ENCODE measurements at regions not wholly inside any gene's neighbourhood (a gene's known extent, or its start where the extent isn't known, plus 50 kb on each side); places are given as distances from the start of the nearest gene placed in this dataset.

DNA sequence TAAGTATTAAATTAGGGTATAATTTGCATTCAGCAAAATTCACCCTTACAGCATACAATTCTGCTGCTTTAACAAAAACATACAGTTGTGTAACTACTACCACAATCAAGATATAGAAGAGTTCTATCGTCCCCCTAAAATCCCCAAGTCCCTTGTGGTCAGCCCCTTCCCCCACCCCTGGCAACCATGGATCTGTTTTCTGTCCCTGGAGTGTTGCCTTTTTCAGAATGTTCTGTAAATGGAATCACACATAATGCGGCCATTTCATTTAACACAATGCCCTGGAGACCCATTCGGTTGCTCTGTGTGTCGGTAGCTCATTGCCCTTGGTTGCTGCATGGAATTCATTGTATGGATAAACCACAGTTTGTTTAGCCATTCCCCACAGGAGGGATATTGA, 190.2 kb downstream of the IRX5 start:
- H3K4me3 ChIP-seq (ENCODE audit: low read depth, low read length) = no peak overlapping the region
- DNase-seq (ENCODE audit: low read depth) = no peak
- in situ Hi-C loops (cut with HindIII; ENCODE audit: low sequenced_read_pairs) = no loop called here
- TF ChIP-seq, protein P1, sequence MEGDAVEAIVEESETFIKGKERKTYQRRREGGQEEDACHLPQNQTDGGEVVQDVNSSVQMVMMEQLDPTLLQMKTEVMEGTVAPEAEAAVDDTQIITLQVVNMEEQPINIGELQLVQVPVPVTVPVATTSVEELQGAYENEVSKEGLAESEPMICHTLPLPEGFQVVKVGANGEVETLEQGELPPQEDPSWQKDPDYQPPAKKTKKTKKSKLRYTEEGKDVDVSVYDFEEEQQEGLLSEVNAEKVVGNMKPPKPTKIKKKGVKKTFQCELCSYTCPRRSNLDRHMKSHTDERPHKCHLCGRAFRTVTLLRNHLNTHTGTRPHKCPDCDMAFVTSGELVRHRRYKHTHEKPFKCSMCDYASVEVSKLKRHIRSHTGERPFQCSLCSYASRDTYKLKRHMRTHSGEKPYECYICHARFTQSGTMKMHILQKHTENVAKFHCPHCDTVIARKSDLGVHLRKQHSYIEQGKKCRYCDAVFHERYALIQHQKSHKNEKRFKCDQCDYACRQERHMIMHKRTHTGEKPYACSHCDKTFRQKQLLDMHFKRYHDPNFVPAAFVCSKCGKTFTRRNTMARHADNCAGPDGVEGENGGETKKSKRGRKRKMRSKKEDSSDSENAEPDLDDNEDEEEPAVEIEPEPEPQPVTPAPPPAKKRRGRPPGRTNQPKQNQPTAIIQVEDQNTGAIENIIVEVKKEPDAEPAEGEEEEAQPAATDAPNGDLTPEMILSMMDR (IDR thresholded peaks at IDR 0.05; ENCODE audit: low read depth, low read length, missing control alignments) = no peak

DNA sequence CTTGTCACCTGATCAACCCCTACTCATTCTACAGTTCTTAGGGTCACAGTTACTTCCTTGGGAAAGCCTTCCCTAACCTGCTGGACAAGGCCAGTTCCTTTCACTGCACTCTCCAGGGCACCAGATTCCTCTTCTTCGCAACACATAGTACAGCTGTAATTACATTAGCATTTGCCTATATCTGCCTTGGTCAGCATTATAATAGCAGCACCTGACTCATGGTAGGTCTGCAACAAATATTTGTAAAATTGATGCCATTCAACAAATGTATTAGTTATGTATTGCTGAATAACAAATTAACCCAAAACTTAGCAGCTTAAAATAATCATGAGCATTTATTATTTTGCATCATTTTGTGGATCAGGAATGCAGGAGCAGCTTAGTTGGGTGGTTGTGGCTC, 193.0 kb downstream of the IRX5 start:
- in situ Hi-C loops (cut with HindIII; ENCODE audit: low sequenced_read_pairs) = no loop called here
- H3K4me3 ChIP-seq (ENCODE audit: low read depth, low read length) = no peak overlapping the region
- DNase-seq (ENCODE audit: low read depth) = no peak
- TF ChIP-seq, protein P1 (IDR thresholded peaks at IDR 0.05; ENCODE audit: low read depth, low read length, missing control alignments) = no peak

DNA sequence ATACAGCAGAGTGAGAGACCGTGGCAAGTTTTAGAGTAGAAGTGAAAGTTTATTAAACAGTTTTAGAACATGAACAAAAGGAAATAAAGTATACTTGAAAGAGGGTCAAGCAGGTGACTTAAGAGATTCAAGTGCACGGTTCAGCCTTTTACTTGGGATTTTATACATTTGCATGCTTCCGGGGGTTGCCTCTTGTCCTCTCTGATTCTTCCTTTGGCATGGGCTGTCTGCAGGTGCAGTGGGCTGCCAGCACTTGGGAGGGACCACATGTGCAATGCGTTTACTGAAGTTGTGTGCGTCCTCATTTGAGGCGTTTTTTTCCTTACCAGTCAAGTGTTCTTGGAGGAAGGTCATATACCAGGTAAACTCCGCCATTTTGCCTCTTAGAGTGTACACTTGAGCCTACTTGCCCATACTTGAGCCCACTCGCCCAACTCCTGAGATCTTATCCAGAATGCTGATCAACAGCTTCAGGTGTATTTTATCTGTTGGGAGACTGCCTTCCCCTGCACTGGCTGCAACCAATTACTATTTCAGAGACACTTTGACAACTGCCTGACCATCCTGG, 195.2 kb downstream of the IRX5 start:
- DNase-seq (ENCODE audit: low read depth) = no peak
- TF ChIP-seq, protein P1 (IDR thresholded peaks at IDR 0.05; ENCODE audit: low read depth, low read length, missing control alignments) = no peak
- in situ Hi-C loops (cut with HindIII; ENCODE audit: low sequenced_read_pairs) = no loop called here
- no peak overlapping the region for H3K4me3 ChIP-seq (ENCODE audit: low read depth, low read length)

DNA sequence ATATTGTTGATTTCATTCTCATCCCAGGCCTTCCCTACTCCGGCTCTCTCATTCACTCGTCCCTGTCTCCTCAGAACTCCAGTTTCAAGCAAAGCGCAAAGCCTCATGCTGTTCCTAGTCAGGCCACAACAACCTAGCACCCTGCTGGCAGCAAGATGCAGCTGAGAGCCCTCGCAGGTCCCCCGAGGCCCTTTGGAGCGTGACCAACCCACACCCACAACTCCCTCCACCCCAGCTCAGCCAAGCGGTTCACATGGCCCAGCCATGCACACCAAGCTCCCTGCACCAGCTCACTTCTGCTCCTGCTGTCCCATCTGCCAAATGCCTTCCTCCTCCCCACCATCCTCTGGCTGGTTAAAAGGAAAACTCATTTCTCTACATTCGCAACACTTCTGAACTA, 195.8 kb downstream of the IRX5 start:
- DNase-seq (ENCODE audit: low read depth) = no peak
- in situ Hi-C loops (cut with HindIII; ENCODE audit: low sequenced_read_pairs) = no loop called here
- H3K4me3 ChIP-seq (ENCODE audit: low read depth, low read length) = no peak overlapping the region
- TF ChIP-seq, protein P1 (IDR thresholded peaks at IDR 0.05; ENCODE audit: low read depth, low read length, missing control alignments) = no peak

DNA sequence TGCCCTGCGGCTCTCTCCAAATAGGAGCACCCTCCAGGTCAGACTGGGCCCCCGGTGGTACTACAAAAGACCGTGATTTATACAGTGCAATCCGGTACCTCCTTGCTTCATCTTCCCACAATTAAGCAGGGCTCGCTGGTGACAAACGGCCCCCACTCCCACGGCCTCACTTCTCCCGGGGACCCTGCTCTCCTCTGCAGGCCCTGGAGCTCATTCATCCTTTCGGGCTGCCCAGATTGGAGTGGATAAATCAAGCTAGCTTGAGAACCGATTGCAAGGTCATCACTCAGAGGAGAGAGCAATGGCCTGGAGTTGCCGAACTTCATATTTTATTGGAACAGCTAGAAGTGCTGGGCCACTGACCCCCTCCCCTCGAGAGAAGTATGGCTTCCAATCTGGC, 193.5 kb upstream of the IRX6 start:
- no peak for DNase-seq (ENCODE audit: low read depth)
- no peak overlapping the region for H3K4me3 ChIP-seq (ENCODE audit: low read depth, low read length)
- in situ Hi-C loops (cut with HindIII; ENCODE audit: low sequenced_read_pairs) = no loop called here
- TF ChIP-seq, protein P1 (IDR thresholded peaks at IDR 0.05; ENCODE audit: low read depth, low read length, missing control alignments) = no peak

DNA sequence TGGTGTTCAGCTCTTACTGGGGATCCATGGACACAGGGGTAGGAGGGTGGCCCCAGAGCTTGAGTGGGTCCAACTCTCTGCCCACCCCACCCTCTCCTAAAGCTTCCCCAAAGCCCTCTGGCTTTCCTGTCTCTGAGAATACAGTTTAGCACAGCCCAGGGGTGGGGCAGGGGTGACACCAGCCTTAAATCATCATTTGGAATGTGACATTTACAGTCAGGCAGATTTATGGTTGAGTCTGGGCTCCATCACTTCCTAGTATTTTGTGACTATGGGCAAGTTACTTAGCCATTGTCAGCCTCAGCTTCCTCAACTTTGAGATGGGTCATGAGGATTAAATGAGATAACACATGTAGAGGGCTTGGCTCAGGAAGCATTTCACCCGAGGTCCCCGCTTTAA, 193.1 kb upstream of the IRX6 start:
- no peak for DNase-seq (ENCODE audit: low read depth)
- in situ Hi-C loops (cut with HindIII; ENCODE audit: low sequenced_read_pairs) = no loop called here
- TF ChIP-seq, protein P1 (IDR thresholded peaks at IDR 0.05; ENCODE audit: low read depth, low read length, missing control alignments) = no peak
- no peak overlapping the region for H3K4me3 ChIP-seq (ENCODE audit: low read depth, low read length)

DNA sequence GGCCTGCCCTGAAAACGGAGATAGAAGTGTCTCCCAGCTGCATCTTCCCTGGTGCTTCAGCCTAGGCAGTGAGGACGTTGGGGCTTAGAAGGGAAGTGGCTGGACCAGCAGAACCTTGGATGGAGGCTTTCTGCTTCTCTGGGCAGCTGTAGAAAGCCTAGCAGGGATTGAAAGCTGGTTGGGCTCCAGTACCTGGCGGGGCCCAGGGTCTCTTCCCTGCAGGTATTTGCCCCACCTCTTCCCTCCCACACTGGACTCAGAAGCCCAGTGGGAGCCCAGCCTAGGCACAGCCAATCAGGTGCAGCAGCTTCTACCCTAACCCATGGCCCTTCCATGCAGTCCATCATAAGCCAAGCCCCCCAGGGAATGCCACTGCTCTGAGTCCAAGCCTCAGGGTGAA, 190.3 kb upstream of the IRX6 start:
- no peak overlapping the region for H3K4me3 ChIP-seq (ENCODE audit: low read depth, low read length)
- TF ChIP-seq, protein P1 (IDR thresholded peaks at IDR 0.05; ENCODE audit: low read depth, low read length, missing control alignments) = no peak
- in situ Hi-C loops (cut with HindIII; ENCODE audit: low sequenced_read_pairs) = no loop called here
- no peak for DNase-seq (ENCODE audit: low read depth)

Measured in astrocyte of the cerebellum (primary cell).